PC-9 (cell line): ENCODE measurements at regions not wholly inside any gene's neighbourhood (a gene's known extent, or its start where the extent isn't known, plus 50 kb on each side); places are given as distances from the start of the nearest gene placed in this dataset.

Experiments used
- BruUV-seq: library from RNA; stranded (reverse); fragments of 400-500 nt; replicated peaks from 2 replicates; lab custom pipeline; 2021; lab: Mats Ljungman, UMichigan
- CTCF ChIA-PET: fragments of 300-600 bp; sonication (Branson Sonifier 250); formaldehyde crosslinking; loops from one replicate; lab custom pipeline; 2022; ENCODE audit warnings: antibody characterized with exemption; lab: Charles Lee
- POLR2A ChIA-PET: fragments of 300-600 bp; sonication (Branson Sonifier 250); formaldehyde crosslinking; loops from one replicate; lab custom pipeline; 2022; ENCODE audit warnings: antibody characterized with exemption; ENCODE audit not compliant: unreplicated experiment; lab: Charles Lee
- DNase-seq, 2 experiments: peaks; one replicate each; pipeline versions ENCODE4 v3.0.0 to v3.0.0-alpha.2; 2015 to 2022; ENCODE audit warnings: mixed read lengths in 1 of 2
- H2AFZ ChIP-seq: fragments of 200-600 bp; sonication (generic); 2 replicates; pipeline ENCODE4 v1.8.1; 2017; ENCODE audit warnings: antibody characterized with exemption
- H3F3A ChIP-seq: fragments of 200-600 bp; sonication (generic); 2 replicates; pipeline ENCODE4 v1.8.1; 2017; ENCODE audit warnings: antibody characterized with exemption, mild to moderate bottlenecking, low read depth; ENCODE audit not compliant: insufficient read depth
- H3K27ac ChIP-seq: fragments of 200-600 bp; sonication (generic); 2 replicates; pipeline ENCODE4 v1.6.1; 2016; ENCODE audit warnings: mixed run types
- H3K27me3 ChIP-seq: fragments of 200-600 bp; sonication (generic); 2 replicates; pipeline ENCODE4 v1.6.1; 2016; ENCODE audit warnings: low read depth, mixed run types; ENCODE audit not compliant: insufficient read depth
- H3K36me3 ChIP-seq: fragments of 200-600 bp; sonication (generic); 2 replicates; pipeline ENCODE4 v1.6.1; 2016; ENCODE audit warnings: low read depth, mixed run types
- H3K4me1 ChIP-seq: fragments of 200-600 bp; sonication (generic); replicated peaks from 2 replicates; pipeline ENCODE4 v1.6.1; 2016; ENCODE audit warnings: mixed run types; ENCODE audit not compliant: insufficient read depth
- H3K4me2 ChIP-seq: fragments of 200-600 bp; sonication (generic); 2 replicates; pipeline ENCODE4 v1.6.1; 2017; ENCODE audit warnings: mixed run types
- H3K4me3 ChIP-seq: fragments of 200-600 bp; sonication (generic); 2 replicates; pipeline ENCODE4 v1.6.1; 2016; ENCODE audit warnings: mixed run types
- H3K79me2 ChIP-seq: fragments of 200-600 bp; sonication (generic); 2 replicates; pipeline ENCODE4 v1.6.1; 2017; ENCODE audit warnings: low read depth, mixed run types
- H3K9me2 ChIP-seq: fragments of 200-600 bp; sonication (generic); 2 replicates; pipeline ENCODE4 v1.8.1; 2017; ENCODE audit warnings: mild to moderate bottlenecking; ENCODE audit not compliant: insufficient read depth
- H3K9me3 ChIP-seq: fragments of 200-600 bp; sonication (generic); 2 replicates; pipeline ENCODE4 v1.8.1; 2016; ENCODE audit warnings: low read depth; ENCODE audit not compliant: insufficient read depth
- H4K20me1 ChIP-seq: fragments of 200-600 bp; sonication (generic); 2 replicates; pipeline ENCODE4 v1.8.1; 2017; ENCODE audit not compliant: insufficient read depth
- CTCF ChIP-seq: fragments of 200-600 bp; sonication (generic); conservative IDR thresholded peaks from 2 replicates; pipeline ENCODE4 v1.6.1; 2017; ENCODE audit warnings: mixed run types, antibody characterized with exemption, mild to moderate bottlenecking, moderate library complexity
- EZH2 ChIP-seq: fragments of 200-600 bp; sonication (generic); IDR thresholded peaks from 2 replicates; pipeline ENCODE4 v1.8.0; 2017; ENCODE audit warnings: antibody characterized with exemption, low read depth
- intact Hi-C: fragments of 100-400 bp; cut with micrococcal nuclease; formaldehyde crosslinking; loops from one replicate; pipeline ENCODE4 v1.10.0; 2022; ENCODE audit not compliant: unreplicated experiment

GRCh38 chr18:61720496-61720895 is 172.3 kb downstream of the RNF152 start:
- Histone ChIP-seq H3K79me2 (no peaks in the 10 kb centered on the region), H2AFZ (no peak overlapping the region), H3K27ac (no peak overlapping the region), H4K20me1 (no peaks in the 10 kb centered on the region), H3K27me3 (no peaks in the 10 kb centered on the region), H3K9me2 (no peaks in the 10 kb centered on the region), H3K4me1 (no peaks in the 10 kb centered on the region), H3K36me3 (no peaks in the 10 kb centered on the region), H3K9me3 (no peaks in the 10 kb centered on the region), H3F3A (no peaks in the 10 kb centered on the region), H3K4me3 (no peak overlapping the region), H3K4me2 (no peak overlapping the region)
- TF ChIP-seq CTCF: no peak
- no peak for TF ChIP-seq EZH2
- no TSS peak for BruUV-seq
- no peak for DNase-seq
- ChIA-PET CTCF (no interaction called here), POLR2A (no interaction called here)
- intact Hi-C loops: no loop called here

GRCh38 chr18:61719671-61720070 is 173.1 kb downstream of the RNF152 start:
- Histone ChIP-seq H3K27me3 (no peaks in the 10 kb centered on the region), H4K20me1 (no peaks in the 10 kb centered on the region), H3K36me3 (no peaks in the 10 kb centered on the region), H3K4me2 (no peak overlapping the region), H3K4me3 (no peak overlapping the region), H3F3A (no peaks in the 10 kb centered on the region), H2AFZ (no peak overlapping the region), H3K79me2 (no peaks in the 10 kb centered on the region), H3K4me1 (no peaks in the 10 kb centered on the region), H3K9me2 (no peaks in the 10 kb centered on the region), H3K9me3 (no peaks in the 10 kb centered on the region), H3K27ac (no peak overlapping the region)
- intact Hi-C loops: no loop called here
- ChIA-PET POLR2A (no interaction called here), CTCF (no interaction called here)
- no peak for DNase-seq
- TF ChIP-seq CTCF: no peak
- no peak for TF ChIP-seq EZH2
- no TSS peak for BruUV-seq

- H3F3A ChIP-seq: no peaks in the 10 kb centered on the region
- CTCF ChIA-PET: no interaction called here
- POLR2A ChIA-PET: no interaction called here
- H3K4me3 ChIP-seq: no peak overlapping the region
- intact Hi-C loops: no loop called here
- no peaks in the 10 kb centered on the region for H4K20me1 ChIP-seq
- no peak overlapping the region for H3K27ac ChIP-seq
- no peaks in the 10 kb centered on the region for H3K9me3 ChIP-seq
- BruUV-seq: no TSS peak
- H3K4me2 ChIP-seq: no peak overlapping the region
- no peaks in the 10 kb centered on the region for H3K4me1 ChIP-seq
- no peaks in the 10 kb centered on the region for H3K27me3 ChIP-seq
- DNase-seq: no peak
- H3K79me2 ChIP-seq: no peaks in the 10 kb centered on the region
- no peak for TF ChIP-seq CTCF
- TF ChIP-seq EZH2: no peak
- H2AFZ ChIP-seq: no peak overlapping the region
- no peaks in the 10 kb centered on the region for H3K36me3 ChIP-seq
- H3K9me2 ChIP-seq: no peaks in the 10 kb centered on the region
These were observed 173.9 kb downstream of the RNF152 start for GRCh38 chr18:61718944-61719343.
